HepG2 (cell line): ENCODE measurements at regions not wholly inside any gene's neighbourhood (a gene's known extent, or its start where the extent isn't known, plus 50 kb on each side); places are given as distances from the start of the nearest gene placed in this dataset.
A peak's percentile ranks its signal among the peaks of the same experiment; 100 is the strongest.
"Not testable (repeated sequence)": the region's sequence is repeated elsewhere in the genome, so short reads cannot be mapped to it uniquely, and the experiment has no call there.

ENCODE experiments used
- ATAC-seq: fragments of 200-7000 bp; cut with Tn5 transposase; 3 replicates; pipeline ENCODE4 v1.9.1; 2020; ENCODE audit warnings: mild to moderate bottlenecking, moderate library complexity
- BruUV-seq: library from RNA; stranded (reverse); fragments of 400-500 nt; replicated peaks from 2 replicates; lab custom pipeline; 2021; lab: Mats Ljungman, UMichigan
- CTCF ChIA-PET: fragments of 300-600 bp; formaldehyde crosslinking; extraction: SDS; loops from one replicate; lab custom pipeline; 2021; ENCODE audit warnings: low total read pairs, inconsistent platforms, low intra/inter-chr PET ratio; lab: Yijun Ruan, JAX
- POLR2A ChIA-PET: fragments of 350-600 bp; sonication (Branson Sonifier 250); formaldehyde crosslinking; loops from one replicate; lab custom pipeline; 2020; ENCODE audit warnings: antibody characterized with exemption, inconsistent platforms; lab: Yijun Ruan, JAX
- DNase-seq: peaks from one replicate; pipeline ENCODE4 v3.0.0-alpha.2; 2015; ENCODE audit warnings: low spot score
- FAIRE-seq: peaks from 3 replicates; lab custom pipeline; 2011; peaks lifted over from hg19 to GRCh38; lab: Jason Lieb, UNC
- H2AFZ ChIP-seq: one replicate; pipeline ENCODE4 v1.6.1; 2011; ENCODE audit warnings: low read length, inconsistent platforms
- H3K27ac ChIP-seq: fragments of 300-600 bp; 3 replicates; pipeline ENCODE4 v1.8.0; 2011; ENCODE audit warnings: mixed run types, mild to moderate bottlenecking, mixed read lengths, low read length, inconsistent platforms; ENCODE audit not compliant: insufficient read depth; ENCODE audit errors: extremely low read length
- H3K27me3 ChIP-seq, 2 experiments: fragments of 200-600 bp in 1 of 2; 2 replicates in 1 of 2; 3 replicates in 1 of 2; pipeline versions ENCODE4 v1.6.0 to v1.8.0; 2011; ENCODE audit warnings: low read length in 2 of 2, mild to moderate bottlenecking in 2 of 2, moderate library complexity in 2 of 2, inconsistent platforms in 1 of 2; ENCODE audit not compliant: insufficient read depth in 2 of 2, control insufficient read depth in 1 of 2
- H3K36me3 ChIP-seq, 2 experiments: fragments of 200-600 bp in 1 of 2; replicated peaks in 1 of 2; 2 replicates in 1 of 2; 3 replicates in 1 of 2; pipeline versions ENCODE4 v1.5.1 to v1.8.0; 2011; ENCODE audit warnings: low read length in 2 of 2, inconsistent platforms in 1 of 2; ENCODE audit not compliant: insufficient read depth in 2 of 2, control insufficient read depth in 1 of 2
- H3K4me1 ChIP-seq: 2 replicates; pipeline ENCODE4 v1.5.1; 2012; ENCODE audit warnings: low read length, inconsistent platforms; ENCODE audit not compliant: insufficient read depth
- H3K4me2 ChIP-seq: 2 replicates; pipeline ENCODE4 v1.6.0; 2011; ENCODE audit warnings: low read depth, low read length, inconsistent platforms
- H3K4me3 ChIP-seq, 3 experiments: fragments of 200-600 bp in 1 of 3; sonication (generic), shearing (Covaris generic) in 1 of 3; replicated peaks in 1 of 3; 2 replicates each; pipeline ENCODE4 v1.5.1; 2011 to 2016; ENCODE audit warnings: low read length in 3 of 3, inconsistent platforms in 2 of 3, low read depth in 2 of 3, mild to moderate bottlenecking in 2 of 3, control low read depth in 1 of 3, mixed read lengths in 1 of 3; ENCODE audit not compliant: insufficient read depth in 1 of 3
- H3K79me2 ChIP-seq: one replicate; pipeline ENCODE4 v1.6.1; 2011; ENCODE audit warnings: low read length, inconsistent platforms; ENCODE audit not compliant: insufficient read depth
- H3K9ac ChIP-seq: 2 replicates; pipeline ENCODE4 v1.6.0; 2011; ENCODE audit warnings: mild to moderate bottlenecking, low read depth, low read length, inconsistent platforms; ENCODE audit not compliant: insufficient read depth
- H3K9me3 ChIP-seq: 2 replicates; pipeline ENCODE4 v1.5.1; 2012; ENCODE audit warnings: mild to moderate bottlenecking, low read length
- H4K20me1 ChIP-seq: 2 replicates; pipeline ENCODE4 v1.6.0; 2011; ENCODE audit warnings: inconsistent platforms, mild to moderate bottlenecking, low read length, moderate library complexity; ENCODE audit not compliant: insufficient read depth
- CEBPB ChIP-seq: IDR thresholded peaks from 2 replicates; pipeline ENCODE4 v1.6.1; 2011; ENCODE audit warnings: low read depth, low read length, improper control_type of control experiment, borderline replicate concordance
- FOXM1 ChIP-seq: sonication (generic); formaldehyde crosslinking; IDR thresholded peaks from 2 replicates; pipeline ENCODE4 v1.5.0; 2020; ENCODE audit warnings: missing genetic modification reagents
- SNAI1 ChIP-seq: sonication (generic); formaldehyde crosslinking; IDR thresholded peaks from 2 replicates; pipeline ENCODE4 v1.5.0; 2020; ENCODE audit warnings: mild to moderate bottlenecking, missing genetic modification reagents, borderline replicate concordance
- ZNF207 ChIP-seq: fragments of 450-650 bp; IDR thresholded peaks from 2 replicates; pipeline ENCODE4 v1.6.1; 2016; ENCODE audit warnings: antibody characterized with exemption, borderline replicate concordance
- ZNF607 ChIP-seq: sonication (generic); formaldehyde crosslinking; IDR thresholded peaks from 2 replicates; pipeline ENCODE4 v1.5.1; 2020; ENCODE audit warnings: missing genetic modification reagents, mild to moderate bottlenecking, borderline replicate concordance
- WGBS: methylation state at CpG from one replicate; pipeline ENCODE4 v1.1.6; 2017; ENCODE audit warnings: low lambda C conversion rate; 5-methylcytosine and 5-hydroxymethylcytosine counted together
- in situ Hi-C: cut with HindIII; loops from 2 replicates; pipeline ENCODE4 v1.10.0; 2017; ENCODE audit warnings: low pct_unique_long_range_greater_than_20kb; ENCODE audit not compliant: extremely low pct_ligation_motif_present
- intact Hi-C: fragments of 100-400 bp; cut with micrococcal nuclease; formaldehyde crosslinking; loops from one replicate; pipeline ENCODE4 v1.10.0; 2022; ENCODE audit not compliant: unreplicated experiment

GRCh38 chr6:67003844-67004243 lies 1296.8 kb upstream of the EYS start:
- ChIA-PET CTCF (no interaction called here), POLR2A (no interaction called here)
- no peaks in the 10 kb centered on the region for H4K20me1 ChIP-seq
- no peaks in the 10 kb centered on the region for H3K9me3 ChIP-seq
- no peaks in the 10 kb centered on the region for H3K27me3 ChIP-seq
- FAIRE-seq (no peak), DNase-seq (no peak)
- no peak overlapping the region for H2AFZ ChIP-seq
- intact Hi-C loops, result no loop called here
- H3K4me1 ChIP-seq, result no peaks in the 10 kb centered on the region
- no peak overlapping the region for H3K9ac ChIP-seq
- H3K36me3 ChIP-seq, result no peaks in the 10 kb centered on the region
- no peak overlapping the region for H3K4me3 ChIP-seq
- no TSS peak for BruUV-seq
- no peak overlapping the region for H3K4me2 ChIP-seq
- no peak overlapping the region for H3K27ac ChIP-seq
- H3K79me2 ChIP-seq, result no peaks in the 10 kb centered on the region
- TF ChIP-seq CEBPB (peak; percentile 71), FOXM1 (CRISPR knock-in tag) (no peak)
- TF ChIP-seq, all 625 proteins: peak for 1
- in situ Hi-C loops, result no loop called here
- 11% methylated on average over 3 of the region's 3 CpGs for WGBS
- ATAC-seq, result no peak

DNA sequence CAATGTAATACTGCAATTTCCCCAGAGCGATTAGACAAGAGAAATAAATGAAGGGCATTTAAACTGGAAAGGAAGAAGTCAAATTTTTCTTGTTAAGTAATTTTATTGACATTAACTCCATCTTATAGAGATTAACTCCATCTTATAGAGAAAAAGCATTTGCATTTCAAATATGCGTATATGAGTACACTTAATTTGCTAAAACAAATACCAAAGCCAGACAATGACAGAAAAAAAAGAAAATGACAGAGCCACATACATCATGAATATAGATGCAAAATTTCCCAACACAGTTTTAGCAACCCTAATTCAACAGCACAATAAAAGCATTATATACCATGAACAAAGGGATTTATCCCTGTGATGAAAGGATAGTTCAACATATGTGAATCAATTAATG lies 1293.1 kb upstream of the EYS start:
- 6% methylated on average over 2 of the region's 2 CpGs for WGBS
- Histone ChIP-seq H3K9ac (no peak overlapping the region), H3K27me3 (no peaks in the 10 kb centered on the region), H3K79me2 (no peaks in the 10 kb centered on the region), H3K27ac (no peak overlapping the region), H3K4me2 (no peak overlapping the region), H3K4me1 (no peaks in the 10 kb centered on the region), H3K9me3 (no peaks in the 10 kb centered on the region), H2AFZ (no peak overlapping the region), H3K4me3 (no peak overlapping the region), H4K20me1 (no peaks in the 10 kb centered on the region), H3K36me3 (no peaks in the 10 kb centered on the region)
- CTCF ChIA-PET, result no interaction called here
- TF ChIP-seq ZNF207, result no peak
- no peak for TF ChIP-seq ZNF607 (CRISPR knock-in tag)
- TF ChIP-seq SNAI1, result no peak
- POLR2A ChIA-PET, result no interaction called here
- no peak for FAIRE-seq
- ATAC-seq, result no peak
- in situ Hi-C loops, result no loop called here
- intact Hi-C loops, result no loop called here
- no TSS peak for BruUV-seq
- no peak for DNase-seq

GRCh38 chr6:66997579-66997978 lies 1290.6 kb upstream of the EYS start:
- H3K27ac ChIP-seq, H3K27me3 ChIP-seq, H3K9ac ChIP-seq, ATAC-seq, intact Hi-C loops, CTCF ChIA-PET, H3K4me3 ChIP-seq, in situ Hi-C loops, H3K4me2 ChIP-seq, FAIRE-seq, H2AFZ ChIP-seq, H3K36me3 ChIP-seq, H3K79me2 ChIP-seq, BruUV-seq, H3K9me3 ChIP-seq, POLR2A ChIA-PET, H4K20me1 ChIP-seq, H3K4me1 ChIP-seq, DNase-seq: not testable (repeated sequence)
- 5% methylated on average over 1 of the region's 1 CpG for WGBS
